ENCODE measurements at regions not wholly inside any gene's neighbourhood (a gene's known extent, or its start where the extent isn't known, plus 50 kb on each side); places are given as distances from the start of the nearest gene placed in this dataset.

- DNase-seq: no peak
- H3K27ac Mint-ChIP-seq: no peak overlapping the region
- H3K4me1 Mint-ChIP-seq: no peaks in the 10 kb centered on the region
- H3K27me3 Mint-ChIP-seq (ENCODE audit: low read depth in 3 of 3): peaks cover 0 to under 1% (median 0%) of the 10 kb centered on the region in 3 donors
- no peak overlapping the region for H3K4me3 Mint-ChIP-seq
- peaks cover 0 to 6% (median 0%) of the 10 kb centered on the region in 6 donors for H3K9me3 Mint-ChIP-seq
- H3K36me3 Mint-ChIP-seq: no peaks in the 10 kb centered on the region
Observed at GRCh38 chr7:12456506-12456905, 52.8 kb upstream of the VWDE start.

DNA sequence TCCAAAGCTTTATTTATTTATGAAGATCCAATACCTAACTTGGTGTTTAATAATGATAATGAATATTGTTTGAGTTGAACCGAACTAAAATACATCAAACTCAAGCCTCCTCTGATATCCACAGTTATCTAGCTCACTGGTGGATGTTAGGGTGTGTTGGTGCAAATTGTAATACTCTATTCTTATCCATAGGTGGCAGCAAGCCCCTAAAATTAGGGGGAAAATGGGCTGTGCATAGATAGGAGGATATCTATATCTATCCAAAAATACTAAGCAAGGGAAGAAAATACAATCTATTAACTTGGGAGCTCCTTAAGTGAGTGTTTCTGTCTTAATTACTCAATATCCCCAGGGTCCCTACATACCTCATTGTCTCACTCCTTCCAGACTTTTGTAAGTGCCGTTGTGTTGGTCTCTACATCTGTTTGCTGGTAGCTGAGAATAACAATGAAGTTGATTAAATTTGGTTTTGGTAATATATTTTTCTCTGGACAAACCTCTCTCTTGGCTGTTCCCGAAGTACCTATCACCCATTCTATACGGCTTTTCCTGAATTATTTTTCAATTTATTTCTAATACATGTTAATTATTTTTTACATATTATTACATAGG, 55.0 kb upstream of the VWDE start:
- Mint-ChIP-seq H3K27me3 (ENCODE audit: low read depth in 3 of 3) (peaks cover 0 to 2% (median 0%) of the 10 kb centered on the region in 3 donors), H3K36me3 (no peaks in the 10 kb centered on the region), H3K27ac (no peak overlapping the region), H3K9me3 (peaks cover 0 to 6% (median 0%) of the 10 kb centered on the region in 6 donors), H3K4me1 (no peaks in the 10 kb centered on the region), H3K4me3 (no peak overlapping the region)
- DNase-seq: no peak

DNA sequence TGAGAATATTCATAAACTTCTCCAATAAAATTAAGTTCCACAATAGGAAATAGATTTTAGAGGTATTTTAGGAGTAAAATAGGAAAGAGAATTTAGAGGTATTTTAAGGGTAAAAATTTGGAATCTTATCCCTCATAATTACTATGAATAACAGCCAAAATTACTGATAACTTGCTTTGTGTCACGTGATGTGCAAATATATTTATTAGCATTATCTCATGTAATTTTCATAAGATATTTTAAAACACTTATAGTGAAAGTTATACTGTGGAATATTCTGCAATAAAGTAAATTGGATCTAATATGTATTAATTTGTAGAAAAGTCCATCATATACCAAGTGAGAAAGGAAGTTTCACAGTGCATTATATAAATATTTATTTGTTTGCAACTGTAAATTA, 64.2 kb upstream of the VWDE start:
- Mint-ChIP-seq H3K4me3 (no peak overlapping the region), H3K36me3 (no peaks in the 10 kb centered on the region), H3K4me1 (no peaks in the 10 kb centered on the region), H3K9me3 (no peaks in the 10 kb centered on the region), H3K27me3 (ENCODE audit: low read depth in 3 of 3) (peaks cover 0 to 6% (median 2%) of the 10 kb centered on the region in 3 donors), H3K27ac (no peak overlapping the region)
- no peak for DNase-seq

DNA sequence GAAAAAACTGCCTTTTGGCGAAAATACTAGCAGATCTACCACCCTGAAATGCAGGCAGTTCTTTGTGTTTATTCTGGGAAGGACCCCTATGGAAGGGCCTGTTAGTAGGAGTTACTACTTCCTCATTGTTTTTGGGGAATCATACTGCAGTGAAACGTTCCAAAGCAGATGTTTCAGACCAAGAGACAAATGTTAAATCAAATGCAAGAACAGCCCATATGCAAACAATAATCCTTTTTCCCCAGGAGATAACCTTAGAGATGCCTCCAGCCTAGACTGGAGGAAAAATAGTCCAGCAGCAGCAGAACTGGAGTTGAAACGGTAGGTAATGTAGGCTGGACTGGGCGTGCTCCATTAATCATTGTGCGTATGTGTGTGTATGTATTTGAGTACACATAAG, 65.9 kb upstream of the VWDE start:
- no peak for DNase-seq
- no peak overlapping the region for H3K4me3 Mint-ChIP-seq
- H3K4me1 Mint-ChIP-seq: no peaks in the 10 kb centered on the region
- H3K27me3 Mint-ChIP-seq (ENCODE audit: low read depth in 3 of 3): peaks cover 0 to 6% (median 2%) of the 10 kb centered on the region in 3 donors
- no peaks in the 10 kb centered on the region for H3K9me3 Mint-ChIP-seq
- no peaks in the 10 kb centered on the region for H3K36me3 Mint-ChIP-seq
- no peak overlapping the region for H3K27ac Mint-ChIP-seq

DNA sequence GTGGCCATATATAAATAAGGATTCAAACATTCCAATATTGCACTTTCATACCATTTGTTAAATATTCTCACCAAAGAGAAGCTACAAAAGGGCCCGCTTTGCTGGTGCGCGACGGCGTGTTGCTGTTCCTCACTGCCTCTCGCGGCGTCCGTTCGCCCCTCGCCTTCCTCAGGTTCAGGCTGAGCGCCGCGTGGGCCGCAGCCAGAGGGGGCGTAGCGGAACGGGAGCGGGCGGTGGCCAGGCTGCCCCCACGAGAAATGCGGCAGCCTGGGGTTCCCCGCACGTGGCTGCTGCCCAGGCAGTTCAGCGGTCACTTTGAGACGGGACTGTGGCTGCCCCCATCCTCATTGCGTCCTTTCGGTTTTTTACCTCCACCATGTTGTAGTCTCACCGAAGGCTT, 67.3 kb upstream of the VWDE start:
- Mint-ChIP-seq H3K4me3 (no peak overlapping the region), H3K9me3 (no peaks in the 10 kb centered on the region), H3K27me3 (ENCODE audit: low read depth in 3 of 3) (peaks cover 0 to 4% (median 2%) of the 10 kb centered on the region in 3 donors), H3K4me1 (no peaks in the 10 kb centered on the region), H3K27ac (no peak overlapping the region), H3K36me3 (no peaks in the 10 kb centered on the region)
- no peak for DNase-seq

DNA sequence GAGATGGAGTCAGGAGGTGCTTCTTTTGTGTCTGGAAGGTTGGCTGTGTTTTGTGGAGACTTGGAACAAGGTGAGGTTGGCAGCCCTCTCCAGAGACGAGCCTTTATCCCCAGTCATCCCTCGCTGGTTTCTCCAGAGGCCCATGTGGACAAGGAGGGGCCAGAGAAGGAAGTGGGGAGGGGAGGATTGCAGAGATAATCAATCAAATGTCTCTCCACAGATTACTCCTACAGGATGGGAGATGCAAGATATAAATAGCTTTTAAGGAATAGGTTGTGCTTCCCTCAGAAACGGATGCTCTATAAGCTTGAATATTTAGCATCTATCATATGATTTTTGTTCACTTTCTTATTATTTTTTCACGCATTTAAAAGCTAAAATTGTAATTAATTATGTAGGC, 70.4 kb upstream of the VWDE start:
- H3K4me1 Mint-ChIP-seq: no peaks in the 10 kb centered on the region
- no peak overlapping the region for H3K27ac Mint-ChIP-seq

GRCh38 chr7:12475362-12476063, 71.8 kb upstream of the VWDE start:
- Mint-ChIP-seq H3K4me3 (no peak overlapping the region), H3K9me3 (no peaks in the 10 kb centered on the region), H3K36me3 (no peaks in the 10 kb centered on the region), H3K27me3 (ENCODE audit: low read depth in 3 of 3) (peaks cover 0 to 4% (median 0%) of the 10 kb centered on the region in 3 donors), H3K4me1 (no peaks in the 10 kb centered on the region), H3K27ac (no peak overlapping the region)
- DNase-seq: no peak

More for the DNA sequence above, 70.4 kb upstream of the VWDE start:
- Mint-ChIP-seq H3K36me3 (no peaks in the 10 kb centered on the region), H3K27me3 (ENCODE audit: low read depth in 3 of 3) (peaks cover 0 to 4% (median 2%) of the 10 kb centered on the region in 3 donors), H3K4me3 (no peak overlapping the region), H3K9me3 (no peaks in the 10 kb centered on the region)
- no peak for DNase-seq

DNA sequence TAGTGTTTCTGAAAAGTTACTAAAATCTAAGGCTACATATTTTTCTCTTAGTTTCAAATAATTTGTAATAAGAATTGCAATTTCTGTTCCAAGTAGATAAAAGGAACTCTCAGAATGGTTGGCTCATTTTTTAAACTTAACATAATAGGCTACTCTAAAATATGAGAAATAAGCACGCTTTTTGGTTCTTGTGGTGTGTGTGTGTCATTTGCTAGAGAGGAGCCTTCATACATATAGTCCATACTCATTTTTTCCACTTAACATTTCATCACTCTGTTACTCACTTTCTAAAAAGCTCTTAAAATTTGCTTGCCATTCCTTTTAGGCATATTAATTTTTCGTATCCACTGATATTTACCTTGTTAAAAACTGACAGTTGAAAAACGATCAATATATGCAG, 74.0 kb upstream of the VWDE start:
- DNase-seq: no peak
- H3K36me3 Mint-ChIP-seq: no peaks in the 10 kb centered on the region
- no peak overlapping the region for H3K27ac Mint-ChIP-seq
- no peaks in the 10 kb centered on the region for H3K9me3 Mint-ChIP-seq
- no peaks in the 10 kb centered on the region for H3K4me1 Mint-ChIP-seq
- H3K27me3 Mint-ChIP-seq (ENCODE audit: low read depth in 3 of 3): no peaks in the 10 kb centered on the region
- H3K4me3 Mint-ChIP-seq: no peak overlapping the region

DNA sequence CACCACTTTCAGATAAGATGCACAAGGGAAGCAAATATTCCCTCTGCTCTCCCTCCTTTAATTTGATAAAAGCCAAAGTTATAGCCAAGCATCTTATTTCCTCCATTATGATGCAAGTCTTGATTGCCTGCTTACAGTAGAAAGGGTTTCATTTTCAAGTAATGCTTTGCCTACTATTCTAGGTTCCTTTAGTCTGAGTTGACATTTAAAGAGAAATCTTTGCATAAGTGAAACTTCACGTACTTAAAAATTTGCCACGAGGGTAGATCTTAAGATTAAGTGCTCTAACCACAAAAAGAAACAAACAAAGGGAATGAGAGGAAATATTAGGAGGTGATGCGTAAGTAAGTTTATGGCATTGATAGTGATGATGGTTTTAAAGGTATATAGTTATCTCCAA, 78.1 kb upstream of the VWDE start:
- Mint-ChIP-seq H3K36me3 (no peaks in the 10 kb centered on the region), H3K9me3 (no peaks in the 10 kb centered on the region), H3K4me3 (no peak overlapping the region), H3K27ac (no peak overlapping the region), H3K4me1 (no peaks in the 10 kb centered on the region), H3K27me3 (ENCODE audit: low read depth in 3 of 3) (peaks cover 0 to 3% (median 2%) of the 10 kb centered on the region in 3 donors)
- no peak for DNase-seq

- H3K27ac Mint-ChIP-seq: no peak overlapping the region
Observed at GRCh38 chr7:12485845-12486244, 82.2 kb upstream of the VWDE start.

DNA sequence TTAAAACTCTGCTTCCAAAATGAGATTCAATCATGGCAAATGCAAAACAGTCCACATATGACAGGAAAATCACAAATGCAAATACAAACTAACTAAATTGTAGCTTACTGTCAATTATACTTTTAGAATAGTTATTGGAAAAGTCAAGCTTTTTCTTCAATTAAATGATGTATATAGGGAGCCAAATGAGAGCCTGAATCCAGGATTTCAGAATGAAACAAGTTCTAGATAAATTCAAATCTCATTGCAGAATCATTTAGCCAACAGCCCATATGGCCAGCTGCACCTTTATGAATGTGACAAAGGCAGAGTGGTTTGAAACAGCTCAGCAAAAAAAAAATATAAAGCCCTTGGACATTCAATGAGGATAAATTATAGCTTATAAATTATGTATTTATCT, 82.2 kb upstream of the SCIN start:
- H3K4me1 Mint-ChIP-seq: no peaks in the 10 kb centered on the region
- no peaks in the 10 kb centered on the region for H3K36me3 Mint-ChIP-seq
- H3K9me3 Mint-ChIP-seq: no peaks in the 10 kb centered on the region
- no peak overlapping the region for H3K4me3 Mint-ChIP-seq
- H3K27me3 Mint-ChIP-seq (ENCODE audit: low read depth in 3 of 3): peaks cover 0 to 3% (median 2%) of the 10 kb centered on the region in 3 donors
- DNase-seq: no peak
- no peak overlapping the region for H3K27ac Mint-ChIP-seq

More at GRCh38 chr7:12485845-12486244, 82.2 kb upstream of the VWDE start:
- no peak for DNase-seq
- no peaks in the 10 kb centered on the region for H3K4me1 Mint-ChIP-seq
- peaks cover 0 to 3% (median 2%) of the 10 kb centered on the region in 3 donors for H3K27me3 Mint-ChIP-seq (ENCODE audit: low read depth in 3 of 3)
- no peaks in the 10 kb centered on the region for H3K36me3 Mint-ChIP-seq
- no peaks in the 10 kb centered on the region for H3K9me3 Mint-ChIP-seq
- H3K4me3 Mint-ChIP-seq: no peak overlapping the region

- Mint-ChIP-seq H3K4me1 (no peaks in the 10 kb centered on the region), H3K27me3 (ENCODE audit: low read depth in 3 of 3) (peaks cover 0 to 6% (median 0%) of the 10 kb centered on the region in 3 donors), H3K9me3 (no peaks in the 10 kb centered on the region), H3K27ac (no peak overlapping the region), H3K4me3 (no peak overlapping the region), H3K36me3 (no peaks in the 10 kb centered on the region)
- DNase-seq: peak in 2 of 3 donors; percentile 2 to 4
Observed at GRCh38 chr7:12490107-12490688, 80.3 kb upstream of the SCIN start.

DNA sequence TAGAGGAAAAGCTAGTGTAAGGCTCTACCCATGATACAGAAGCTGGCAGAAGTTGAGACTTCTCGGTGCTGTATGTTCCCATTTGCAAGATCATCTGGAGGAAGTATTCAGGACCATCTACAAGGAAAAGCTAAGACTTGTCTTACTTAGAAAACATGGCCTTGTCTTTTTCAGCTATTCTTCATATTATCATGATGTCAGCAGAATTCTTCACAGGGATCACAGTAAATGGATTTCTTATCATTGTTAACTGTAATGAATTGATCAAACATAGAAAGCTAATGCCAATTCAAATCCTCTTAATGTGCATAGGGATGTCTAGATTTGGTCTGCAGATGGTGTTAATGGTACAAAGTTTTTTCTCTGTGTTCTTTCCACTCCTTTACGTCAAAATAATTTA, 79.6 kb upstream of the SCIN start:
- Mint-ChIP-seq H3K4me1 (no peaks in the 10 kb centered on the region), H3K9me3 (no peaks in the 10 kb centered on the region), H3K4me3 (no peak overlapping the region), H3K36me3 (no peaks in the 10 kb centered on the region), H3K27ac (no peak overlapping the region), H3K27me3 (ENCODE audit: low read depth in 3 of 3) (peaks cover 0 to 6% (median 0%) of the 10 kb centered on the region in 3 donors)
- DNase-seq: no peak

DNA sequence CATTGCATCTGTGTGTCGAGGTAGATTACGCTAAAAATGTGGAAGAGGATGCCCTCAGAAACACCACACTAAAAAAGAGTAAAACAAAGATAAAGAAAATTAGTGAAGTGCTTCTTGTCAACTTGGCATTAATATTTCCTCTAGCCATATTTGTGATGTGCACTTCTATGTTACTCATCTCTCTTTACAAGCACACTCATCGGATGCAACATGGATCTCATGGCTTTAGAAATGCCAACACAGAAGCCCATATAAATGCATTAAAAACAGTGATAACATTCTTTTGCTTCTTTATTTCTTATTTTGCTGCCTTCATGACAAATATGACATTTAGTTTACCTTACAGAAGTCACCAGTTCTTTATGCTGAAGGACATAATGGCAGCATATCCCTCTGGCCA, 79.0 kb upstream of the SCIN start:
- no peaks in the 10 kb centered on the region for H3K36me3 Mint-ChIP-seq
- H3K27ac Mint-ChIP-seq: no peak overlapping the region
- DNase-seq: no peak
- H3K4me1 Mint-ChIP-seq: no peaks in the 10 kb centered on the region
- H3K9me3 Mint-ChIP-seq: no peaks in the 10 kb centered on the region
- no peak overlapping the region for H3K4me3 Mint-ChIP-seq
- H3K27me3 Mint-ChIP-seq (ENCODE audit: low read depth in 3 of 3): peaks cover 0 to 4% (median 0%) of the 10 kb centered on the region in 3 donors

Data from immature natural killer cell (primary cell).